Transverse colon (tissue), 4 donors: ENCODE measurements at regions not wholly inside any gene's neighbourhood (a gene's known extent, or its start where the extent isn't known, plus 50 kb on each side); places are given as distances from the start of the nearest gene placed in this dataset.

Experiments used
- EP300 ChIP-seq: sonication (generic); formaldehyde crosslinking; IDR thresholded peaks from one replicate; pipeline ENCODE4 v1.6.1; 2017; ENCODE audit warnings: antibody characterized with exemption, low read depth
- POLR2A ChIP-seq: fragments of 450-650 bp; IDR thresholded peaks from one replicate; pipeline ENCODE4 v1.6.1; 2016; ENCODE audit warnings: antibody characterized with exemption, mild to moderate bottlenecking, moderate library complexity
- POLR2AphosphoS5 ChIP-seq, 3 donors: sonication (generic); formaldehyde crosslinking; IDR thresholded peaks; one replicate each; pipeline ENCODE4 v1.6.1; 2016; ENCODE audit warnings: antibody characterized with exemption in 3 of 3
- TF ChIP-seq, protein P1 (sequence below), 5 experiments: fragments of 200-600 bp in 3 of 5; fragments of 450-650 bp in 2 of 5; sonication (generic) in 3 of 5; IDR thresholded peaks; 1 replicate in 2 of 5; 2 replicates in 3 of 5; pipeline ENCODE4 v1.5.1; 2016 to 2017; ENCODE audit warnings: antibody characterized with exemption in 5 of 5, inconsistent platforms in 3 of 5, mild to moderate bottlenecking in 2 of 5, moderate library complexity in 1 of 5

DNA sequence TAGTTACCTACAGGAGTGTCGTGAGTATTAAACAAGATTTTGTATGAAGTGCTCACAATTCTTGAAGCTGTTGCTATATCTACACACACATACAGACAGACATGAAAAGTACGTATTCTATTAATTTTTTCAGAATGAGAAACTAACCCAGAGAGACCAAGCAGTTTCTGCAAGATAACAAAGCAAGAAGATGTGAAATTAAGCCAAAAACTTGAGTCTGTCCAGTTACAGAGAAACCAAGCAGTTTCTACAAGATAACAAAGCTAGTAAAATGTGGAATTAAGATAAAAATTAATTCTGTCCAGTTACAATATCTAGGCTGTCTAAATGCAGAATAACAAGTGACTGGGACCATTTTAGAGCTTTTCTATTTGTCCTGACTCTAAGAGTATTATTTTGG is 132.4 kb downstream of the ALG10B start:
- TF ChIP-seq POLR2A = no peak
- TF ChIP-seq, protein P1, sequence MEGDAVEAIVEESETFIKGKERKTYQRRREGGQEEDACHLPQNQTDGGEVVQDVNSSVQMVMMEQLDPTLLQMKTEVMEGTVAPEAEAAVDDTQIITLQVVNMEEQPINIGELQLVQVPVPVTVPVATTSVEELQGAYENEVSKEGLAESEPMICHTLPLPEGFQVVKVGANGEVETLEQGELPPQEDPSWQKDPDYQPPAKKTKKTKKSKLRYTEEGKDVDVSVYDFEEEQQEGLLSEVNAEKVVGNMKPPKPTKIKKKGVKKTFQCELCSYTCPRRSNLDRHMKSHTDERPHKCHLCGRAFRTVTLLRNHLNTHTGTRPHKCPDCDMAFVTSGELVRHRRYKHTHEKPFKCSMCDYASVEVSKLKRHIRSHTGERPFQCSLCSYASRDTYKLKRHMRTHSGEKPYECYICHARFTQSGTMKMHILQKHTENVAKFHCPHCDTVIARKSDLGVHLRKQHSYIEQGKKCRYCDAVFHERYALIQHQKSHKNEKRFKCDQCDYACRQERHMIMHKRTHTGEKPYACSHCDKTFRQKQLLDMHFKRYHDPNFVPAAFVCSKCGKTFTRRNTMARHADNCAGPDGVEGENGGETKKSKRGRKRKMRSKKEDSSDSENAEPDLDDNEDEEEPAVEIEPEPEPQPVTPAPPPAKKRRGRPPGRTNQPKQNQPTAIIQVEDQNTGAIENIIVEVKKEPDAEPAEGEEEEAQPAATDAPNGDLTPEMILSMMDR (IDR thresholded peaks at IDR 0.05) = no peak
- TF ChIP-seq EP300 = no peak
- no peak for TF ChIP-seq POLR2AphosphoS5 (IDR thresholded peaks at IDR 0.05)
